ENCODE measurements at regions not wholly inside any gene's neighbourhood (a gene's known extent, or its start where the extent isn't known, plus 50 kb on each side); places are given as distances from the start of the nearest gene placed in this dataset.

- TF ChIP-seq, protein P1, sequence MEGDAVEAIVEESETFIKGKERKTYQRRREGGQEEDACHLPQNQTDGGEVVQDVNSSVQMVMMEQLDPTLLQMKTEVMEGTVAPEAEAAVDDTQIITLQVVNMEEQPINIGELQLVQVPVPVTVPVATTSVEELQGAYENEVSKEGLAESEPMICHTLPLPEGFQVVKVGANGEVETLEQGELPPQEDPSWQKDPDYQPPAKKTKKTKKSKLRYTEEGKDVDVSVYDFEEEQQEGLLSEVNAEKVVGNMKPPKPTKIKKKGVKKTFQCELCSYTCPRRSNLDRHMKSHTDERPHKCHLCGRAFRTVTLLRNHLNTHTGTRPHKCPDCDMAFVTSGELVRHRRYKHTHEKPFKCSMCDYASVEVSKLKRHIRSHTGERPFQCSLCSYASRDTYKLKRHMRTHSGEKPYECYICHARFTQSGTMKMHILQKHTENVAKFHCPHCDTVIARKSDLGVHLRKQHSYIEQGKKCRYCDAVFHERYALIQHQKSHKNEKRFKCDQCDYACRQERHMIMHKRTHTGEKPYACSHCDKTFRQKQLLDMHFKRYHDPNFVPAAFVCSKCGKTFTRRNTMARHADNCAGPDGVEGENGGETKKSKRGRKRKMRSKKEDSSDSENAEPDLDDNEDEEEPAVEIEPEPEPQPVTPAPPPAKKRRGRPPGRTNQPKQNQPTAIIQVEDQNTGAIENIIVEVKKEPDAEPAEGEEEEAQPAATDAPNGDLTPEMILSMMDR (IDR thresholded peaks at IDR 0.05; ENCODE audit: low read depth, low read length, missing control alignments) = no peak
- H3K4me3 ChIP-seq (replicated peaks; ENCODE audit: low read depth, low read length) = no peak overlapping the region
- no peak for DNase-seq (ENCODE audit: extremely low read depth, low read depth)
These were observed 343.1 kb upstream of the FAM241A start for GRCh38 chr4:111802191-111802590.

DNA sequence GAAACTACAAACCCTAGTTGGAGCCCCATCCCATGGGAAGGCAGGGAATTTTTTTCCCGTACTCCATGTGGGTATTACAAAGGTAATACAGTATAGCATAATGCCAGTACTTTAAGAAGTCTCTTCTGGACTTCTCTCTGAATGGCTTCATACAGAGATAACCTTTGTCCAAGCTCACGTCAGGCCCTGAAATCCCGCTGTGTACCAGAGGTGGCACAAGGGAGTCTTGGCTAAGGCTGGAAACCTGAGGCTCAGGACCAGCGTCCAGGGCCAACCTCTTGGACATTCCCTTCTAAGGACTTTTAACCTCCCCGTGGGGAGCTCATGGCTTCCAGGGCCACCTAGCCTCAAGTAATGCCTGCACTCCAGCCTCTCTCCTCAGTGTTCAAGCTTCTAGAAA, 338.9 kb upstream of the FAM241A start:
- no peak overlapping the region for H3K4me3 ChIP-seq (replicated peaks; ENCODE audit: low read depth, low read length)
- TF ChIP-seq, protein P1 (IDR thresholded peaks at IDR 0.05; ENCODE audit: low read depth, low read length, missing control alignments) = no peak
- no peak for DNase-seq (ENCODE audit: extremely low read depth, low read depth)

DNA sequence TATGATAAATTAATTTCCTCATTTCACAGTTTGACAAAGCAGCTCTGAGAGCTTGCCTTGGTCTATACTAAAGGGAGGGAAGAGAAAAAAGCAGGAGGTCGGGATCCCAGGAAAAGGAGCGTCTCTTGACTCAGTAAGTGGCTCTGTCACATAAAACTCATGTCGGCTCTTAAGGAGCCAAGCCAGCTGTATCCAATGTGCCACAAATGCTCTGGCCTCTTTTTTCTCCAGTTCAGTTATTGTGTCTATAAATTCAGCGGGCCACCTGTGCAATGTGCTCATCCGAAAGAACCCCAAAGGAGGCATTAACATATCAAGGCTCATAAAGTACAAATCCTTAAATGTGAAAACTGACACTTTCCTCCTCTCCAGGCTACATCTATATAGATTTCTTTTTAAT, 337.7 kb upstream of the FAM241A start:
- DNase-seq (ENCODE audit: extremely low read depth, low read depth) = no peak
- TF ChIP-seq, protein P1 (IDR thresholded peaks at IDR 0.05; ENCODE audit: low read depth, low read length, missing control alignments) = no peak
- H3K4me3 ChIP-seq (replicated peaks; ENCODE audit: low read depth, low read length) = no peak overlapping the region

DNA sequence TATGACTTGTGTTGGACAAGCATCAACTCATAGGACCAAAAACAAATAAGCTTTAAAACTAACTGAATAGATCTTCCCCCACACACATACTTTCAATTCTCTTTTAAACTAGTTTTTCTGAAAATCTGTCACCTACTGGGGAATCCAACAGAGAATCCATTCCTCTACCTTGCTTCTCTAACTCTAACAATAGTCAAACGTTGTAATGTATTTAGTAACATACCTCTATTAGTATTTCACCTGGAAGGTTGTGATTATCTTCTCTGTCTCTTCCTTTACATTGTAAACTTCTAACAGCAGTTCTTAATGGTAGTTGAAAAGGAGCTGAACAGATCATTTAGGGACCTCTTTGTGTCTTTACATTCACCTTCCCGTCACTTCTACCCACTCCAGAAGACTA, 337.1 kb upstream of the FAM241A start:
- TF ChIP-seq, protein P1 (IDR thresholded peaks at IDR 0.05; ENCODE audit: low read depth, low read length, missing control alignments) = no peak
- no peak for DNase-seq (ENCODE audit: extremely low read depth, low read depth)
- no peak overlapping the region for H3K4me3 ChIP-seq (replicated peaks; ENCODE audit: low read depth, low read length)

DNA sequence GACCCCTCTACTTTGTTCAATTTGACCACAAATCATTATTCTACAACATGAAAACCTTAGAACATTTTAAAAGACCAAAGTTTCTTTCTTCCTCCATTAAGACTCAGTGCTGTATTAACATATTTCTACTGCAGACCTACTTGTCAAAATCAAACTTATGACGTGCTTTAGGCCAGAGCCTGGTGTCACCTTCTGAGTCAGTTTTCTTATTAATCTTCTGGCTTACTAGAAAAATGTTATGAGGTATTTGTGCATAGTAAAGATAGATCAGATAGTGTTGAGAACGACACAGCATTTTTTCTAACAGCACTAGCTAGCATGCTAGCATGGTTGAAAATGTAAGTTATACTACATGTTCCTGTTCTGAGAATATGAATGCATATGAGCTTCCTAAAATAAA, 333.6 kb upstream of the FAM241A start:
- DNase-seq (ENCODE audit: extremely low read depth, low read depth) = no peak
- H3K4me3 ChIP-seq (replicated peaks; ENCODE audit: low read depth, low read length) = no peak overlapping the region
- TF ChIP-seq, protein P1 (IDR thresholded peaks at IDR 0.05; ENCODE audit: low read depth, low read length, missing control alignments) = no peak

GRCh38 chr4:111812114-111812513, 333.1 kb upstream of the FAM241A start:
- TF ChIP-seq, protein P1 (IDR thresholded peaks at IDR 0.05; ENCODE audit: low read depth, low read length, missing control alignments) = no peak
- no peak for DNase-seq (ENCODE audit: extremely low read depth, low read depth)

GRCh38 chr4:111812760-111813159, 332.5 kb upstream of the FAM241A start:
- TF ChIP-seq, protein P1 (IDR thresholded peaks at IDR 0.05; ENCODE audit: low read depth, low read length, missing control alignments) = no peak
- H3K4me3 ChIP-seq (replicated peaks; ENCODE audit: low read depth, low read length) = no peak overlapping the region
- no peak for DNase-seq (ENCODE audit: extremely low read depth, low read depth)

More at GRCh38 chr4:111812114-111812513, 333.1 kb upstream of the FAM241A start:
- no peak overlapping the region for H3K4me3 ChIP-seq (replicated peaks; ENCODE audit: low read depth, low read length)

All from HFF-Myc (cell line).